HG03521 (cell line): ENCODE measurements at regions not wholly inside any gene's neighbourhood (a gene's known extent, or its start where the extent isn't known, plus 50 kb on each side); places are given as distances from the start of the nearest gene placed in this dataset.

Source experiments
- ATAC-seq: cut with Tn5 transposase; IDR thresholded peaks from one replicate; pipeline ENCODE4 v1.9.1; 2021; ENCODE audit warnings: mild to moderate bottlenecking, moderate library complexity; ENCODE audit not compliant: unreplicated experiment

DNA sequence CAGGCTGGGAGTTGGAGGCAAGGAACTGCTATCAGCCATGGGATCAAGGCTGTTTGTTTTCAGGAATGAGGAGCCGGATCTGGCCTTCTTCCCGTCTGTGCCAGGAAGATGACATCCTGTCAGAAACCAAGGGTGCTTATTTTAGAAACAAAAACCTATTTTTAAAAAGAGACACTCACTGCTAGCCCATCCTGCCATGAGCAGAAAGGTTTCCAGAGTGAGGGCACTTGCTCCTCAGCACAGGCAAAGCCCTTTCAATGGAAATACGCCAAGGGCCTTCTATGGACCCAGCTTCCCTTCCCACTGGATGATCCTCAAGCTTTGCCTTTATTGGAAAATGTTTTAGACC lies 132.6 kb upstream of the FSTL4 start:
- ATAC-seq, result no peak

DNA sequence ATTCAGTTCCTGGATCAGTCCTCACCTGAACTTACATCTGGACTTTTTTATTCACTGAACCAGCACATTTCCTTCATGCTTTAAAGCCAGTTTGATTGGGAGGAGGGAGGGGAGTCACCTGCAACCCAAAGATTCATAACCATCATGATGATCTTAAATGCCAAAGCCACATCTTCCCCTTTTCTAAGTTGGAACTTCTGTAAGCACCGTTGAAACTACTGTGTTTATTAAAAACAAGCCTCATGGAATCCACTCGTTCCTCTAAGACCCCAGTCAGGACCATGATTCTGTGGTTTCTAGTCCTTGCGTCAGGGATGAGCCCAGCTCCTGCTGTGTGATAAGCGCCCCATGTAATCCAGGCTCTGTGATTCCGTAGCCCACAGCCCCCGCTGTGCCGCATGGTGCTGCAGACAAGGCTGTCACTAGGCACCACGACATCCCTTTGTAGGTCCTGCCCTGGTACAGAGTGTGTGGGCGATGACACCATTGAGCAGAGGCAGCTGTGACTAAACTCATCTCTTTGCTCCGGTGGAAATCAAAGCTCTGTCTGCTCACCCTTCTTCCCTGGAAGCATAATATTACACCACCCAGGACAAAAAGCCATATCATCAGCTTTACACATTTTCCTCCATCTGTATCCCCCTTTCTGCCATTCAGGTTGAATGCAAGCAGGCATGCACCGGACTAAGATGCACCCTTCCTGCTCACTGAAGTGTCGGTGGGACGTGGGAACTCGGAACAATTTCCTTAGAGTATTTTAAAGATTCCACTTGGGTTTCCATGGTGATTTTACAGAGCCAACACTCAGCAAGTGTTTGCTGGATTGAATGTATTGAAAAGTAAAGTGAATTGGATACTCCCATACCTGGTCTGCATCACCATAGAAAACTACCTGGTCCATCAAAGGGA lies 132.0 kb upstream of the FSTL4 start:
- ATAC-seq, result no peak

DNA sequence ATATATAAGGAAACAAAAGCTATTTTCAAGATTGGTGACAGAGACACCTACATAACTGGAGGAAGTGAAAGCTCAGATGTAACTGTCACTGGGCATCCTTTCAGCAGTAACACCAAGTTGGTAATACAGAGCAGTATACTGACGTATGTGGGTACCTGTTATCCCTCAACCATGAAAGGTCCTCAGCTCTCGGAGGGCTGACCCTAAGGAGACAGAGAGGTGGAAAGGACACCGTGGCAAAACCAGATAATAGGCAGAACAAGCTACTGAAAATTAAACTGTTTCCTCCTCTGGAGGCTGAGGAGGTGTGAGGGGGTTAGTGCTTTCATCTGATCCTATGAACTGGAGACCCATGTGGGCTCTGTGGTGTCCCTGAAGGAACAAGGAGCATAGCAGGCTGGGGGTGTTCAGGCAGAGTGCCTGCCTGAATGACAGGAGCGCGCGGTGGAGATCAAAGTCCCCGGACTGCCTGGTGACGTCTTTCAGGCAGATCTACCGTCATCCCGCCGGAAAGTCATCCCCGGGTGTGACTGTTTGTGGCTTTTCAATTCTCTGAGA lies 130.2 kb upstream of the FSTL4 start:
- no peak for ATAC-seq

DNA sequence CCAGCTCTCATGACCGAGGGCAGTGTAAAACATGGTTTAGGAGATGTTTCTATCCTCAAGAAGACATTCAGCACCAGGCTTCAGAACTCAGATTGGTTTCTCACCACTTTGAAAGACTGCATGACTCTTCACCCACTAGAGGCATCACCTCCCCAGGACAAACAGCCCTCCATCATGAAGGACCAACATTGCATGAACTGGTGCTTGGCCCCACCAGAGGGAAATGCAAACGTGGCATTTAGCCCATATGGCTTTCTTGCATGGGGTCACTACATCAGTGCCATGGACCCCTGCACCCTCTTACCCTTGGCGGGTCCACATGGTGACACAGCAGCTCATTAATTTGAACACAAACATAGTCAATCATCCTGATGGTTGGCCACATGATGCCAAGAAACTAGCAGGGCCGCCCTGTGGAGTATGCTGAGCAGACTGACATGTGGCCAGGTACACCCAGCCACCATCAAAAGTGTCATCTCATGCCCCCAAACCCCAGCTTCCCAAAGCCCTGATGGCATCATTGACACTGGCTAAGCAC lies 129.5 kb upstream of the FSTL4 start:
- no peak for ATAC-seq

DNA sequence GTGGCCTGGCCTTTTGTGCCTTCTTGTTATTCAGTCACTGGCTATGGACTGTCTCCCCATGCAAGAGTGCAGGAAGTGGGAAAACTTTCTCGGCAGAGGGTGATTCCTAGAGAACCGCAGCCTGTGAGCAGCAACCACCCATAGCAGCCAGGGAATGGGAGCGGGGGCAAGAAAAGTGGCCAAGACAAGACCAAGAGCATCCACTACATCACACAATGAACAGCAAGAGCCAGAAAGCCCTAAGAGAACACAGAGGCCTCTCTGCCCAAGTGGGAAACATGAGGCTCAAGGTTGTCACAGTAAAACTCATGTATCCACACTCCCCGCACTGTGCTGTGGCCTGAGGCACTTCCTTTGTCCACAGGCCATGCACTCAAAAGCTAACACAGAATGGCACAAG lies 129.1 kb upstream of the FSTL4 start:
- no peak for ATAC-seq

DNA sequence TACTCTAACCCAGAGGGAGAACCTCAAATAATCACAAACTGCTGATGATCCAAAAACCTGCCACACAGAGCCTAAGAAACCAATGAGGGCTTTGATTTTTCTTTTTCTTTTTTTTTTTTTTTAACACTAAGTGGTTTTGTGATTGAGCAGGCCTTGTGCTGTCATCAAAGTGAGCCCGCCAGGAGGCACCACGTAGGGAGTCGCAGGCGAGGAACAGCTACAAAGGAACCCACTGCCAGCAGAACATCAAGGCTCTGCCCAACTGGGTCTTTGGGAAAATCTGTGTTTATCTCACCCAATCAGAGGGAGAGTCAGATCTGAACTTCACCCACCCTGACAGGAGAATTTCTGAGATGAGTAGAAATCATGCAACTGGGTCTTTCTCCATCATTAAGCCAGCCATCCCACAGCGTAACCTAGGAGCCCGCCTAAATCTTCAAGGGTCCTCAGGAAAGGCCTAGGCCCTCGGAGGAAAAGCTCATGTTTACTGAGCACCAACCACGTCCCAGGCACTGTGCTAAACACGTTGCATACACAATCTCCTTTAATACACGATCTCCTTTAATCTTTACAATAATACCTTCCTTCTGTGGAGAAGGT lies 126.9 kb upstream of the FSTL4 start:
- ATAC-seq, result no peak

DNA sequence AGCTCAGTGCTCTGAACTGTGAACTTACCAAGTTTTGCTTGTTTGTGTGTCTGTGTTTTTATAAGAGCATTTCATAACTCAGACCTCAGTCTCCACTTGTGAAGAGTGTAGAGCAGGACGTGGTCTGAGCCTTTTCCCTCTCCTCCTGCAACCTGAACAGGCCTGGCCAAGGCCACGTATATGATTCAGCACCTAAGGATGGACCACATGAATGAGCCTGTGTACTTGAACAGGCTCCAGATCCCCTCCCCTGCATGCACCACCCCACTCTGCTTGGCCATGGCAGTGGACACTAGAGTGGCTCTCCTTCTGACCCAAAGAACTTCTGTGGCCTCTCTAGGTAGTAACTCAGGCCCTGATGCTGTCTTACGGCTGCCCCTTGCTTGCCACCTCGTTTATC lies 125.9 kb upstream of the FSTL4 start:
- ATAC-seq, result no peak

DNA sequence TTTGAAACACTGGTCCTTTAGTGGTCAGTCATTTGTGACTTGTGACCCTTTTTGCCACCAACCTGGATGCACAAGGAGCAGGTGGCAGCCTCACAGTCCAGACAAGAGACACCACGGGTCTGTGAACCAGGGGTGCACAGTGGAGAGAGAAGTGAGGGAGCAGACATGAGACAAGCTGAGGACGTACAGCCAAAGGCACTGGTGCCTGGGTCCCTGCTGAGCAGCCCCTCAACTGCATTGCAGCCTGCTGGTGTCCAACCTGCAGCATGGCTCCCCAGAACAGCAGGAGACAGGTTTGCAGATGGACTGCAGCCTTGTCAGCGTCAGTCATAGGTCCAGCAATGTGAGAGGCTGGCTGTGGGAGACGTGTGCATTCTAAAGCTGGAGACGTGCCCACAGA lies 124.2 kb upstream of the FSTL4 start:
- no peak for ATAC-seq

DNA sequence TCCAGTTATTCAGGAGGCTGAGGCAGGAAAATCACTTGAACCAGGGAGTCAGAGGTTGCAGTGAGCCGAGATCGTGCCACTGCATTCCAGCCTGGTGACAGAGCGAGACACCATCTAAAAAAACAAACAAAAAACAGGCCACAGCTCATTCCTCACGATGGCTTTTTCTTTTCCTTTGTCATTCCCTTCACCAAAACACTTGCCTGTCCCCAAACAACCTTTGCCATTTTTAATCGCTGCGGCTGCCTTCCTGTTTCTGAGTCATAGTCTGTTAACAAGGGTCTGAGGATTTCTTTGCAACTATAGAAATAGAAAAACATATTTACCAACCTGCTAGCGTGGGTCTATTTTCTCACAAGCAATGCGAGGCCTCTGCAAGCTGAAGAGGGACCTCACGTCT lies 123.0 kb upstream of the FSTL4 start:
- no peak for ATAC-seq

DNA sequence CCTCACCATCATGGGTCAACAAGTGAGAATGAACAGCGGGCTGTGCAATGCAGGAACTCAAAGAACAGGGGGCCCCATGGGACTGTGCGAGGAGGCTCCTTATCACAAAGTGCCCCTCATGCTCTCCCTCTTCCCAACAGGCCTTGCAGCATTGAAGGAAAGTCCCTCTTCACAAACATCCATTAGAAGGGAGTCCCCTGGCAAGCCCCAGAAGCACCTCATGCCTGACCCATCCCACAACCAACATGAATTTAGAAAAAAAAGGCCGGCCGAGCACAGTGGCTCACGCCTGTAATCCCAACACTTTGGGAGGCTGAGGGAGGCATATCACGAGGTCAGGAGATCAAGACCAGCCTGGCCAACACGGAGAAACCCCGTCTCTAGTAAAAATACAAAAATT lies 122.6 kb upstream of the FSTL4 start:
- ATAC-seq, result no peak

DNA sequence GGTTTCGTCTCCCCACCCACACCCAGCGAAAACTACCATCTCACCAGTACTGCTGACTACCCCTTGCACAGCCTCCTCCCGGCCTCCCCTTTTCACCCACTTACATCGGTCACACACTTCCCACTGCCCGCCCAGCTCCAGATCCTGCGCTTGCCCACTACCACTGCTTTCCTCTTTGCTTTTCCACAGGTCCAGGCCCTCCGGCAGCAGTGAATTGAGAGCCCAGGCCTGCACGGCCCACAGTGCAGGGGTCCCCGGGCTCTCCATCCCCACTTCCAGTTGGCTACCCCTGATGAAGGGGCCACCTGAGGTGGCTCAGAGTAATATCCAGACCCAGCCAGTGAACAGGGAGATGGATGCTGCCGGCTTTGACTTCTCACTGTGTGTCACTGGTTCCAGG lies 120.2 kb upstream of the FSTL4 start:
- ATAC-seq, result no peak

DNA sequence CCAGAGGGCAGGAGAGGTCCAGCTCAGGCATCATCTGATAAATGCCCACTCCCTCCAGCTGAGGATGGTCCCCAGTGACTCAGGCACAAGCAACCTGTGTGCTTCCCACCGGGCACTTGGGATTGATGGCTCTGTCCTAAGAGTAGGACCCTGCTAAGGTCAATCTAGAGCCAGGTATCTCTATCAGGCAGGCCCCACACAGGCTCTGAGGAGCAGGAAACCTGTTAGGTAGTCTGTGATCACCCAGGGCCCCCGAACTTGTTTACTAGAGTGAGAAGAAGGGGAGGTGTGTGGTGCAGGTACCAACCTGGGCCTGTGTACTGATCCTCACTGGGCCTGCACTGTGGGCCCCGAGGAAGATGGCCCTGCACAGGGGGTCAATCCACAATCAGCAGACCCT lies 119.6 kb upstream of the FSTL4 start:
- no peak for ATAC-seq

DNA sequence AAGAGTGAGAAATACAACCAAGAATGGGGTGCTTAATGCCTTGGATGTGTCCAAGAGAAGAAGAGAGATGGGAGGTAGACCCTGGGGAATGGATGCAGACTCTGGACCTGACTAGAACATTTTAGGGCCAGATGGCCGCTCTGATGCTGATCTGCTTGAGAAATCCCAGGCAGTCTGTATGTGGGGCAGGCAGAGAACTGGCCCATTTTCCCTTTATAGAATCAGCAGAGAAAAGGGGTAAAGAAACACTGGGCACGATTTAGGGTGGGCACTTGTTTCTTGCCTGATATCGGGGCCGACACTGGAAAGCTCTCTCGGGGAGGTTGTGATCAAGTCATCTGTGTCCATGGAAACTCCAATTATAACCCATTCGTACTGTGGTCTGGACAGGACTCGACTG lies 118.5 kb upstream of the FSTL4 start:
- no peak for ATAC-seq

DNA sequence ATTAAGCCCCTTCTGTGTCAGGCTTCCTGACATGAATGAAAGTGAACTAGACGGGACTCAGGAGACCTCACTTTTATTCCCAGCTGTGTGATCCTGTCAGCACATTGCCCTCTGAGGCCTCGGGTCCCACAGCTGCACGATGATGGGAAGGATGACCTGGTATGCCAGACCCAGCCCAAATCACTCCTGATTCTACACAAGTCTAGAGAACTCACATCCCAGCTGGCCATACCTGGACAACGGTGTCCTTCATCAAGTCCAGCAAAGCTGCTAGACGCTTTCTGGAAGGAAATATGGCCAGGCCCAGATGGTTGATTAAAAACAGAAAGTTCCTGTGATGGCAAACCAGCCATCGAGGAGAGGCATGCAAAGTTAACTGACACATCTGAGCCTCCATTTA lies 118.0 kb upstream of the FSTL4 start:
- ATAC-seq, result no peak

DNA sequence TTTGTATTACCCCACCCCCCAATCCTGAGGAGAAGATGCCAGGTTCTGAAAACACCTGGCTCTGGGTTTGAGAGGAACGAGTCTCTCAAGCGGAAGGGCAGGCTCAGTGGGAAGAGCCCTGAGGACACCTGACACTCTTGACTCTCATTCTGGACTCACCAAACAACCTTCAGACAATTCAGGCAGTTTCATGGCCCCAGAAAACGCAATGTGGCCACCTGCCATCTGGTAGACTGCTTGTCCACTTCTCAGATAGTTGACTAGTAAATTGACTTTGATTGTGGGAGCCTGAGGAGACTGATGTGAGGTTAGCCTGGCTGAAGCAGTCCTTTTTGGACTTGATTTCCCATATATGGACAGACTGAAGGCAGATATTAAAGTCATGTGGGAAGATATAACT lies 117.5 kb upstream of the FSTL4 start:
- ATAC-seq, result no peak

DNA sequence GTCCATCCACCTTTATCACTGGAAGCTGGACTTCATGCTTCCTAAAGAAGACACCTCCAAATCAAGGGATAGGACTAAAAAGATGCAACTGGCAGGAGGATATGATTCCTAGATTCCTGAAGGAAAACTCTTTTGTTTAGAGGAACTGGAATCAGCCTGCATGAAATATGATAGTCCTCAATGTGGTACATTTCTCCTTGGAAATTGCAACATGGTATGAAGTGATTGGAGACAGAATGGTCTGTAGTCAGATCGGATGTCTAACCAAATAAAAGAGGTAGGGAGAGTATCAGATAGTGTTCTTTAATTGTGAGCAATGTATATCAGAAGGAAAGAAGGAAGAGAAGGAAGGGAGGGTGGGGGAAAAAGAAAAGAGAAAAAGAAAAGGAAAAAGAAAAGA lies 116.1 kb upstream of the FSTL4 start:
- no peak for ATAC-seq

DNA sequence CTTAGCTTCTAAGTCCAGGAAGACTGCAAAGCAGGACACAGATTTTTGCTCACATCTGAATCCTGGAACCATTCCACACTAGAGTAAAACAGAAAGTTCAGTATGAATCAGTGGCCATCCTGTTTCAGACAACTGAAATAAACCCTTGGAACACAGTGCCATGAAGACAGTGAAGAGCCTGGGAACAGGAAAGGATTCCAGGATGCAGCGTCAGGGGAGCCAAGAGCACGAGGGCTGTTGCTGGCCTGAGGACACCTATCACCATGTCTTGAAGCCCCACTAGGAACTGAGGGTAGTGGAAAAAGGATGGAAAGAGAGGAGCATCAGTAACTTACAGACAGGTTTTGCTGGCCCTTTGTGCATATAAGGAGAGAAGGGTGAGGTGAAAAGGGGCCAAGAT lies 115.3 kb upstream of the FSTL4 start:
- ATAC-seq, result no peak

DNA sequence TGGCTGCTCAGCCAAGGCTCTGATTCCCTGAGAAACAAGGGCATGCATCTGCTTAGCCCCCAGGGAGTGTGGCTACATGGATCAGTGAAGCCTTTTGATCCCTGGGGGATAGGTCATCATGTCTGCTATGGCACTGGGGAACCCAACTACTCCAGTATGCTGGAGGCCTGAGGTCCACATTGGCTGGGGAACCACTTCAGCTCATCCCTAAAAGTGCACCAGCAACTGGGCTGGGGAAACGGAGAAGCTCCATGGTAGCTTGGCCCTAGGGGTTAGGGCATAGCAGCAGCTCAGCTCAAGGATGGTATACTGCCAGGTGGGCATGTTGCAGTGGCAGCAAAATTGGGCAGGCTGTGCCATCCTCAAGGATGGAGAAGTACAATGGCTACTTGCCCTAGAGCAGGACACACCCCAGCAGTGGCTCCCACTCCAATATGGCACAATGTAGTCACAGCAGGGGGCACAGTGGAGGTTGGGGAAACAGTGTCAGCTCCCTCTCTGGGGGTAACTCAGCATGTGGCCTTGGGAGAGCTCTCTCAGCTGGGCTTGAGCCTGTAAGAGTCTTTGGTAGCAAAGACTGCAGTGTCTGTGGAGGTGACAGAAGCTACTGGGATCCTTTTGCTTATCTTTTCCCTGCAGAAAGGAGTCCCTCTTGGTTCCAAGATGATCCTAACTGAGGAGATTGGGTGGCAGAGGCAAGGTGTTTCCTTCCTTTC lies 111.5 kb upstream of the FSTL4 start:
- ATAC-seq, result no peak

DNA sequence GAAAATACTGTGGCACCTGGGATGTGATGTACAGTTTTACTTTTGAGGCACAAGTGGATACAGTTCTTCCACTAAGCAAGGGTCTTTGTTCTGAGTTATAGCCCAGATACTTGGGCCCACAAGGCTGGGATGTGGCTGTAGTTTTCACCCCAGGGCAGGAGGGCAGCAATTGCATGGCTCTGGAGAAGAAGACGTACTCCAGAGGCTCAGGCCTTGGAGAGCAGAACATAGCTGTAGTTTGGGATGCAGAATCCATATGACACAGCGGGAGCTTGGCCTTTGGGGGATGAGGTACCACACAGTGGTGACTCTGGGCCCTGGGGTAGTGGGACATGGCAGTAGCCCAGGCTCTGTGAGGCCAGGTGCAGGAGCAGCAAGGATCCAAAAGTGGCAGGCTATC lies 110.8 kb upstream of the FSTL4 start:
- ATAC-seq, result no peak

DNA sequence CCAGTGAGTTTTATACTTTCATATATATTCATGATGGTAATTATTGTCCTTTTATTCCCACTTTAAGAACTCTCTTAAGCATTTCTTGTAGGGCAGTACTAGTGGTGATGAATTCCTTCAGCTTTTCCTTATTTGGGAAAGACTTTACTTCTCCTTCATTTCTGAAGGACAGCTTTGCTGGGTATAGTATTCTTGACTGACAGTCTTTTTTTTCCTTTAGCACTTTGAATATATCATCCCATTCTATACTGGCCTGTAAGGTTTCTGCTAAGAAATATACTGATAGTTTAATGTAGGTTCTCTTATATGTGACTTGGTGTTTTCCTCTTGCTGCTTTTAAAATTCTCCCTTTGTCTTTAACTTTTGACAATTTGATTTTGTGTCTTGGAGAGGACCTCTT lies 109.0 kb upstream of the FSTL4 start:
- ATAC-seq, result no peak

DNA sequence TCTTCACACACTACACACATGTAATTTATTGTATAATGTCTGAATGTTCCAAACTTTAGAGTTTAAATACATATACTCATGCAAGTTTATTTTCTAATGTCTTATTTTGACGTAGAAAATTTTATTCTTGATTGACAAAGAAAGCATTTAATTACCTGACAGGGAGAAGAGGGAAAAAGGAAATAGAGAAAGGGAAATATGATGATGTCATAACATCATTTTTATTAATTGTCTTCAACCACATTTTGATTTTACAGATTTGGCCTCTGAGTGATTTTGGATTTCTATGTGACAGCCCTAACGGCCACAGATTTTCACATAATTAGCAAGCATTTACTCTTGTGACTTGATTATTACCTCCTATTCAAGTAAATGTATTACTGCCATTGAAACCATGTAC lies 106.1 kb upstream of the FSTL4 start:
- no peak for ATAC-seq
